ENCODE measurements at regions not wholly inside any gene's neighbourhood (a gene's known extent, or its start where the extent isn't known, plus 50 kb on each side); places are given as distances from the start of the nearest gene placed in this dataset.

- CTCF ChIA-PET: no interaction called here
- Histone ChIP-seq H3K4me3 (ENCODE audit: low read depth, low read length) (no peak overlapping the region), H3K9me3 (ENCODE audit: control insufficient read depth, insufficient read depth, low read depth, low read length) (no peaks in the 10 kb centered on the region), H3K36me3 (ENCODE audit: control insufficient read depth in 2 of 2, insufficient read depth in 1 of 2, low read length in 2 of 2) (no peaks in the 10 kb centered on the region), H3K27ac (ENCODE audit: extremely low read depth, low read depth, low read length) (no peak overlapping the region), H3K4me1 (ENCODE audit: control insufficient read depth, insufficient read depth, low read length) (no peaks in the 10 kb centered on the region)
- POLR2A ChIA-PET: no interaction called here
- TF ChIP-seq HOXC10 (CRISPR knock-in tag; IDR thresholded peaks at IDR 0.05) (no peak), ZNF558 (tag by site-specific recombination; IDR thresholded peaks at IDR 0.05) (peak; percentile 92)
These were observed 436.4 kb downstream of the ACTL7B start for GRCh38 chr9:108419379-108419778.

DNA sequence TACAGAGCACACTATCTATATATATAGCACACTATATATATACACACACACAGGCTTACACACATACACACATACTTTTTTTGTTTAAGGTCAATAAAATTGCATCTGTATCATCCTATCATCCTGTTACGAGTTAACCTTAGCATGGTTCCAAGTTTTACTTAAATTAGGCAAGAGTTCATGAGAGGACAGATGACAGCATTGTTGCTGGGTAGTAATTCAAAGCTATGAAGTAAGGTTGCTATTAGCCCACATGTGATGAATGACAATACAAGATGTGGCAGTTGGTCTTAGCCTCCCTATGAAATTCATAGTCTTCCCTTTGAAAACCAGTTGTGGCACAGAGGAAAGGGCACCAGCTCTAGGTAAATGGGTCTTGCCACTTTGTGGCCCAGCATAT is 438.1 kb downstream of the ACTL7B start:
- H3K27ac ChIP-seq (ENCODE audit: extremely low read depth, low read depth, low read length): no peak overlapping the region
- no peak overlapping the region for H3K4me3 ChIP-seq (ENCODE audit: low read depth, low read length)
- TF ChIP-seq ZNF157 (tag by site-specific recombination; IDR thresholded peaks at IDR 0.05): no peak
- no peak for TF ChIP-seq ZFP3 (tag by site-specific recombination; IDR thresholded peaks at IDR 0.05; ENCODE audit: low read depth)
- no peak for TF ChIP-seq ZSCAN23 (tag by site-specific recombination; IDR thresholded peaks at IDR 0.05)
- TF ChIP-seq, protein P1, sequence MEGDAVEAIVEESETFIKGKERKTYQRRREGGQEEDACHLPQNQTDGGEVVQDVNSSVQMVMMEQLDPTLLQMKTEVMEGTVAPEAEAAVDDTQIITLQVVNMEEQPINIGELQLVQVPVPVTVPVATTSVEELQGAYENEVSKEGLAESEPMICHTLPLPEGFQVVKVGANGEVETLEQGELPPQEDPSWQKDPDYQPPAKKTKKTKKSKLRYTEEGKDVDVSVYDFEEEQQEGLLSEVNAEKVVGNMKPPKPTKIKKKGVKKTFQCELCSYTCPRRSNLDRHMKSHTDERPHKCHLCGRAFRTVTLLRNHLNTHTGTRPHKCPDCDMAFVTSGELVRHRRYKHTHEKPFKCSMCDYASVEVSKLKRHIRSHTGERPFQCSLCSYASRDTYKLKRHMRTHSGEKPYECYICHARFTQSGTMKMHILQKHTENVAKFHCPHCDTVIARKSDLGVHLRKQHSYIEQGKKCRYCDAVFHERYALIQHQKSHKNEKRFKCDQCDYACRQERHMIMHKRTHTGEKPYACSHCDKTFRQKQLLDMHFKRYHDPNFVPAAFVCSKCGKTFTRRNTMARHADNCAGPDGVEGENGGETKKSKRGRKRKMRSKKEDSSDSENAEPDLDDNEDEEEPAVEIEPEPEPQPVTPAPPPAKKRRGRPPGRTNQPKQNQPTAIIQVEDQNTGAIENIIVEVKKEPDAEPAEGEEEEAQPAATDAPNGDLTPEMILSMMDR (tag by site-specific recombination; IDR thresholded peaks at IDR 0.05): no peak
- no peak for TF ChIP-seq GLI2 (tag by site-specific recombination; IDR thresholded peaks at IDR 0.05; ENCODE audit: borderline replicate concordance, low read depth)
- no peak for TF ChIP-seq ZNF223 (tag by site-specific recombination; IDR thresholded peaks at IDR 0.05)
- TF ChIP-seq ZNF501 (tag by site-specific recombination; IDR thresholded peaks at IDR 0.05): no peak
- TF ChIP-seq KLF8 (tag by site-specific recombination; IDR thresholded peaks at IDR 0.05): no peak
- TF ChIP-seq ZNF670 (tag by site-specific recombination; IDR thresholded peaks at IDR 0.05; ENCODE audit: low read depth): no peak
- TF ChIP-seq GFI1B (tag by site-specific recombination; IDR thresholded peaks at IDR 0.05): no peak
- TF ChIP-seq ZNF266 (tag by site-specific recombination; IDR thresholded peaks at IDR 0.05; ENCODE audit: low read depth): no peak
- TF ChIP-seq, protein P2, sequence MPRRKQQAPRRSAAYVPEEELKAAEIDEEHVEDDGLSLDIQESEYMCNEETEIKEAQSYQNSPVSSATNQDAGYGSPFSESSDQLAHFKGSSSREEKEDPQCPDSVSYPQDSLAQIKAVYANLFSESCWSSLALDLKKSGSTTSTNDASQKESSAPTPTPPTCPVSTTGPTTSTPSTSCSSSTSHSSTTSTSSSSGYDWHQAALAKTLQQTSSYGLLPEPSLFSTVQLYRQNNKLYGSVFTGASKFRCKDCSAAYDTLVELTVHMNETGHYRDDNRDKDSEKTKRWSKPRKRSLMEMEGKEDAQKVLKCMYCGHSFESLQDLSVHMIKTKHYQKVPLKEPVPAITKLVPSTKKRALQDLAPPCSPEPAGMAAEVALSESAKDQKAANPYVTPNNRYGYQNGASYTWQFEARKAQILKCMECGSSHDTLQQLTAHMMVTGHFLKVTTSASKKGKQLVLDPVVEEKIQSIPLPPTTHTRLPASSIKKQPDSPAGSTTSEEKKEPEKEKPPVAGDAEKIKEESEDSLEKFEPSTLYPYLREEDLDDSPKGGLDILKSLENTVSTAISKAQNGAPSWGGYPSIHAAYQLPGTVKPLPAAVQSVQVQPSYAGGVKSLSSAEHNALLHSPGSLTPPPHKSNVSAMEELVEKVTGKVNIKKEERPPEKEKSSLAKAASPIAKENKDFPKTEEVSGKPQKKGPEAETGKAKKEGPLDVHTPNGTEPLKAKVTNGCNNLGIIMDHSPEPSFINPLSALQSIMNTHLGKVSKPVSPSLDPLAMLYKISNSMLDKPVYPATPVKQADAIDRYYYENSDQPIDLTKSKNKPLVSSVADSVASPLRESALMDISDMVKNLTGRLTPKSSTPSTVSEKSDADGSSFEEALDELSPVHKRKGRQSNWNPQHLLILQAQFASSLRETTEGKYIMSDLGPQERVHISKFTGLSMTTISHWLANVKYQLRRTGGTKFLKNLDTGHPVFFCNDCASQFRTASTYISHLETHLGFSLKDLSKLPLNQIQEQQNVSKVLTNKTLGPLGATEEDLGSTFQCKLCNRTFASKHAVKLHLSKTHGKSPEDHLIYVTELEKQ (tag by site-specific recombination; IDR thresholded peaks at IDR 0.05; ENCODE audit: borderline replicate concordance): no peak
- no peak for TF ChIP-seq REPIN1 (tag by site-specific recombination; IDR thresholded peaks at IDR 0.05; ENCODE audit: low read depth)
- TF ChIP-seq ZBTB1 (tag by site-specific recombination; IDR thresholded peaks at IDR 0.05): no peak
- no peak for TF ChIP-seq ZNF133 (tag by site-specific recombination; IDR thresholded peaks at IDR 0.05)
- no peak for TF ChIP-seq ZNF292 (tag by site-specific recombination; IDR thresholded peaks at IDR 0.05; ENCODE audit: borderline replicate concordance, low read depth)
- TF ChIP-seq ZNF391 (tag by site-specific recombination; IDR thresholded peaks at IDR 0.05; ENCODE audit: borderline replicate concordance, low read depth): no peak
- no peak for TF ChIP-seq SP2 (tag by site-specific recombination; IDR thresholded peaks at IDR 0.05)
- no peak for TF ChIP-seq ZBTB7A (tag by site-specific recombination; IDR thresholded peaks at IDR 0.05; ENCODE audit: low read depth)
- ChIA-PET POLR2A (no interaction called here), CTCF (interaction anchor here (0.7 to 2.0 kb wide), 2 partner anchors 9 to 145 kb away, joined by 4 to 6 read pairs; no protein-coding TSS in a partner anchor)
- no peaks in the 10 kb centered on the region for H3K4me1 ChIP-seq (ENCODE audit: control insufficient read depth, insufficient read depth, low read length)
- H3K9me3 ChIP-seq (ENCODE audit: control insufficient read depth, insufficient read depth, low read depth, low read length): no peaks in the 10 kb centered on the region
- no peaks in the 10 kb centered on the region for H3K36me3 ChIP-seq (ENCODE audit: control insufficient read depth in 2 of 2, insufficient read depth in 1 of 2, low read length in 2 of 2)
